GM12864 (cell line): ENCODE measurements at regions not wholly inside any gene's neighbourhood (a gene's known extent, or its start where the extent isn't known, plus 50 kb on each side); places are given as distances from the start of the nearest gene placed in this dataset.

Experiments used
- DNase-seq: peaks from one replicate; pipeline ENCODE4 v3.0.0-alpha.2; 2011; ENCODE audit warnings: low read depth
- H3K4me3 ChIP-seq: 2 replicates; pipeline ENCODE4 v1.5.1; 2011; ENCODE audit warnings: mild to moderate bottlenecking, low read depth, low read length, control low read depth
- CTCF ChIP-seq: IDR thresholded peaks from 2 replicates; pipeline ENCODE4 v1.5.1; 2011; ENCODE audit warnings: low read depth, mild to moderate bottlenecking, moderate library complexity, low read length, control low read depth, inconsistent platforms; ENCODE audit errors: missing control alignments

GRCh38 chr11:33605703-33606102 is 94.9 kb downstream of the C11orf91 start:
- DNase-seq: no peak
- H3K4me3 ChIP-seq: no peak overlapping the region
- TF ChIP-seq CTCF: no peak

DNA sequence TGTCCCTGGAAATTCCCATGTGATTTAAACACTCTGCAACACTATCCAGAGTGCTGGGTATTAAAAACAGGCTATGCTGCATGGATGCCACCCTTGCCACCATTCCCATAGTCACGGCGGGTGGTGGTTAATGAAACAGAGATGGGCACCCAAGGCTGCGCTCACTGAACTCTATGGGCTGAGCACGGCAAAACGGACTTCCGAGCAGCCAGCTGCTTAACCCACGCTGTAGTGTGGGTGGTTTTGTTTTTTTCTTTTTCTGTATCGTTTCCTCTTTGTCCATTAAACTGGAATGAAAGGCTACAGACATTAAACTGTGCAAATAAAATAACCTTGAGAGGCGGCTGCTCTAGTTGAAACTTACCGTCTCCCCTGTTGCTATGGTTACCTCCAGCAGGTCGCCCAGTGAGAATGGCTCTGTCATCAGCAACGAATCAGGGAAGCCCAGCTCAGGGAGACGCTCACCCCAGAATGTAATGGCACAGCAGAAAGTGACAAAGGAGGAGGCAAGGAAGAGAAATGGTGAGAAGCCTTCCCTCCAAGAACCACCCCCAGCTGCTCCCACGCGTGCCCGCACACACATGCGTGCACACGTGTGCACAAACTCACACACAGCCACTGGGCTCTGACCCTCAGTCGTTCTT is 102.1 kb downstream of the C11orf91 start:
- TF ChIP-seq CTCF: no peak
- no peak for DNase-seq
- H3K4me3 ChIP-seq: no peak overlapping the region

DNA sequence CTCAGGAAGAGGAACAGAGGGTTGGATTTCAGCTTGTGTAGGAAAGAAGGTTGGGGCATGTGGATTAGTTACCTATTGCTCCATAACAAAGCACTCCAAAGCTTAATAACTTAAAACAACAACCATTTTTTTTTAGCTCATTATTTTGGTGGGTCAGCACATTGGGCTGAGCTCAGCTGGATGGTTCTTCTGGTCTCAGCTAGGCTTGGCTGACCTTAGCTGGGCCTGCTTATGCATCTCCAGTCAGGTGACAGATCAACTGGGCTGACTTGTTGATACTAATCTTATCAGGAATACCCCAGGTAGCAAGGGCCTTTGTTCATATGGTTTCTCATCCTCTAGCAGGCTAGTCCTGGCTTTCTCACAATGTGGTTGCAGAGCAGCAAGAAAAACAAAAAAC is 106.4 kb downstream of the C11orf91 start:
- no peak for TF ChIP-seq CTCF
- H3K4me3 ChIP-seq: no peak overlapping the region
- DNase-seq: no peak

- TF ChIP-seq CTCF: no peak
- no peak overlapping the region for H3K4me3 ChIP-seq
- DNase-seq: no peak
Measured at GRCh38 chr11:33590441-33590840, 110.2 kb downstream of the C11orf91 start.

DNA sequence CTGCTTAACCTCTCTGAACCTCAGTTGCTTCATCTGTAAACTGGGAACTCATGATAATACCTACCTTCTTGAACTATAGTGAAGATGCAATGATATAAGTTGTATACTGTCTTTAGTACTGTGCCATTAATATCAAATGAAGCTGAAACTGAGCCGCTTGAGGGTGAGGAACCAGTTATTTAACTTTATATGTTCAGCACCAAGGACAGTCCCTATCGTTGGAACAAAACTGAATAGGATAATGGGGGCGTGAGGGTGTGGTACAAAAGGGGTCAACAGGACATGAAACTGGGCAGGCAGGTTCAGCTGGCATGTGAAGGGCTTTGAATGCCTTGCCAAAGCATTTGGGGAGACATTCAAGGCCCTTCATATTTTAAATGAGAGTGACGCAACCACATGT is 112.6 kb downstream of the C11orf91 start:
- H3K4me3 ChIP-seq: no peak overlapping the region
- no peak for DNase-seq
- TF ChIP-seq CTCF: no peak

GRCh38 chr11:33585586-33586209 is 114.9 kb downstream of the C11orf91 start:
- no peak overlapping the region for H3K4me3 ChIP-seq
- TF ChIP-seq CTCF: no peak
- no peak for DNase-seq
